PC-9 (cell line): ENCODE measurements at regions not wholly inside any gene's neighbourhood (a gene's known extent, or its start where the extent isn't known, plus 50 kb on each side); places are given as distances from the start of the nearest gene placed in this dataset.

Experiments
- BruUV-seq: library from RNA; stranded (reverse); fragments of 400-500 nt; replicated peaks from 2 replicates; lab custom pipeline; 2021; lab: Mats Ljungman, UMichigan
- CTCF ChIA-PET: fragments of 300-600 bp; sonication (Branson Sonifier 250); formaldehyde crosslinking; loops from one replicate; lab custom pipeline; 2022; ENCODE audit warnings: antibody characterized with exemption; lab: Charles Lee
- POLR2A ChIA-PET: fragments of 300-600 bp; sonication (Branson Sonifier 250); formaldehyde crosslinking; loops from one replicate; lab custom pipeline; 2022; ENCODE audit warnings: antibody characterized with exemption; ENCODE audit not compliant: unreplicated experiment; lab: Charles Lee
- DNase-seq, 2 experiments: peaks; one replicate each; pipeline versions ENCODE4 v3.0.0 to v3.0.0-alpha.2; 2015 to 2022; ENCODE audit warnings: mixed read lengths in 1 of 2
- H2AFZ ChIP-seq: fragments of 200-600 bp; sonication (generic); 2 replicates; pipeline ENCODE4 v1.8.1; 2017; ENCODE audit warnings: antibody characterized with exemption
- H3F3A ChIP-seq: fragments of 200-600 bp; sonication (generic); 2 replicates; pipeline ENCODE4 v1.8.1; 2017; ENCODE audit warnings: antibody characterized with exemption, mild to moderate bottlenecking, low read depth; ENCODE audit not compliant: insufficient read depth
- H3K27ac ChIP-seq: fragments of 200-600 bp; sonication (generic); 2 replicates; pipeline ENCODE4 v1.6.1; 2016; ENCODE audit warnings: mixed run types
- H3K27me3 ChIP-seq: fragments of 200-600 bp; sonication (generic); 2 replicates; pipeline ENCODE4 v1.6.1; 2016; ENCODE audit warnings: low read depth, mixed run types; ENCODE audit not compliant: insufficient read depth
- H3K36me3 ChIP-seq: fragments of 200-600 bp; sonication (generic); 2 replicates; pipeline ENCODE4 v1.6.1; 2016; ENCODE audit warnings: low read depth, mixed run types
- H3K4me1 ChIP-seq: fragments of 200-600 bp; sonication (generic); replicated peaks from 2 replicates; pipeline ENCODE4 v1.6.1; 2016; ENCODE audit warnings: mixed run types; ENCODE audit not compliant: insufficient read depth
- H3K4me2 ChIP-seq: fragments of 200-600 bp; sonication (generic); 2 replicates; pipeline ENCODE4 v1.6.1; 2017; ENCODE audit warnings: mixed run types
- H3K4me3 ChIP-seq: fragments of 200-600 bp; sonication (generic); 2 replicates; pipeline ENCODE4 v1.6.1; 2016; ENCODE audit warnings: mixed run types
- H3K79me2 ChIP-seq: fragments of 200-600 bp; sonication (generic); 2 replicates; pipeline ENCODE4 v1.6.1; 2017; ENCODE audit warnings: low read depth, mixed run types
- H3K9me2 ChIP-seq: fragments of 200-600 bp; sonication (generic); 2 replicates; pipeline ENCODE4 v1.8.1; 2017; ENCODE audit warnings: mild to moderate bottlenecking; ENCODE audit not compliant: insufficient read depth
- H3K9me3 ChIP-seq: fragments of 200-600 bp; sonication (generic); 2 replicates; pipeline ENCODE4 v1.8.1; 2016; ENCODE audit warnings: low read depth; ENCODE audit not compliant: insufficient read depth
- H4K20me1 ChIP-seq: fragments of 200-600 bp; sonication (generic); 2 replicates; pipeline ENCODE4 v1.8.1; 2017; ENCODE audit not compliant: insufficient read depth
- CTCF ChIP-seq: fragments of 200-600 bp; sonication (generic); conservative IDR thresholded peaks from 2 replicates; pipeline ENCODE4 v1.6.1; 2017; ENCODE audit warnings: mixed run types, antibody characterized with exemption, mild to moderate bottlenecking, moderate library complexity
- EZH2 ChIP-seq: fragments of 200-600 bp; sonication (generic); IDR thresholded peaks from 2 replicates; pipeline ENCODE4 v1.8.0; 2017; ENCODE audit warnings: antibody characterized with exemption, low read depth
- intact Hi-C: fragments of 100-400 bp; cut with micrococcal nuclease; formaldehyde crosslinking; loops from one replicate; pipeline ENCODE4 v1.10.0; 2022; ENCODE audit not compliant: unreplicated experiment

DNA sequence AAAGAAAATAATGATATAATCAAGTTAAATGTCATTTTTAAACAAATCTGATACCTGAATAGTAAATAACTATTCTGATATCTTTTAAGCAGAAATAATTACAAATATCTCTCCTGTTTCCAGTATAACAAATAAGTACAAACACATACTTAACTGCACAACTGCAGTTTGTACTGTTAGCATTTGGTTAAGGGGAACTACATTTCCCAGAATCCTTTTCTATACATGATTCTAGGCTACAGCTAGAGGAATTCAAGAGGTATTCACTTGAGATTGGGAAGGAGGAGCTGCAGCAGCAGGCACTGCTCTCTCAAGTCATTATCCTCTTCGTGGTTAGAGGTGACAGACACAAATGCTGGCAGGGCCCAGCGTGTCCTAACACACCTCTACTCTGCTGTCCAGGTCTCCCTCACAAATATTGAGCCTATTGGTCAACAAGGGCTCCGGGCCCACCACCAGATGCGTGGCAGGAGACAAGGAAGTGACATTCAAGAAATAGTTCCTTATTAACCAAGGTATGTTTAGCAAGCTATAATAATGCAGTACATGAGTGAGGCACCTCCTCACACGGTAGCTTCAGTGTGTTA lies 255.1 kb upstream of the MKLN1 start:
- DNase-seq, result no peak
- no peak overlapping the region for H2AFZ ChIP-seq
- no peak overlapping the region for H3K4me2 ChIP-seq
- intact Hi-C loops, result no loop called here
- no TSS peak for BruUV-seq
- ChIA-PET CTCF (interaction anchor here (0.5 to 0.6 kb wide), 2 partner anchors 107 to 1093 kb away, joined by 3 read pairs; no protein-coding TSS in a partner anchor), POLR2A (interaction anchor here (0.6 kb wide), 1 partner anchor 246 kb away, joined by 3 read pairs; no protein-coding TSS in a partner anchor)
- H4K20me1 ChIP-seq, result peaks cover 82% of the 10 kb centered on the region
- H3F3A ChIP-seq, result peaks cover 70% of the 10 kb centered on the region
- no peaks in the 10 kb centered on the region for H3K9me2 ChIP-seq
- H3K27ac ChIP-seq, result peak overlapping the region; percentile 0; the same call in 1 of the 2 replicates
- H3K79me2 ChIP-seq, result peaks cover 93% of the 10 kb centered on the region
- no peaks in the 10 kb centered on the region for H3K4me1 ChIP-seq
- no peak overlapping the region for H3K4me3 ChIP-seq
- peaks cover 60% of the 10 kb centered on the region for H3K36me3 ChIP-seq
- TF ChIP-seq EZH2 (no peak), CTCF (no peak)
- no peaks in the 10 kb centered on the region for H3K9me3 ChIP-seq
- H3K27me3 ChIP-seq, result no peaks in the 10 kb centered on the region

GRCh38 chr7:131074043-131074442 lies 253.6 kb upstream of the MKLN1 start:
- Histone ChIP-seq H3K4me2 (no peak overlapping the region), H3K9me2 (no peaks in the 10 kb centered on the region), H3K4me1 (no peaks in the 10 kb centered on the region), H3K27ac (no peak overlapping the region), H2AFZ (no peak overlapping the region), H4K20me1 (peaks cover 83% of the 10 kb centered on the region), H3K4me3 (no peak overlapping the region), H3K9me3 (no peaks in the 10 kb centered on the region), H3K27me3 (no peaks in the 10 kb centered on the region), H3K79me2 (peaks cover 95% of the 10 kb centered on the region), H3F3A (peaks cover 75% of the 10 kb centered on the region), H3K36me3 (peaks cover 56% of the 10 kb centered on the region)
- CTCF ChIA-PET, result no interaction called here
- POLR2A ChIA-PET, result no interaction called here
- intact Hi-C loops, result no loop called here
- DNase-seq, result no peak
- no TSS peak for BruUV-seq
- TF ChIP-seq CTCF (no peak), EZH2 (no peak)

- TF ChIP-seq EZH2, result no peak
- TF ChIP-seq CTCF, result no peak
- Histone ChIP-seq H3K27ac (no peak overlapping the region), H3K36me3 (peaks cover 58% of the 10 kb centered on the region), H2AFZ (no peak overlapping the region), H3F3A (peaks cover 75% of the 10 kb centered on the region), H4K20me1 (peaks cover 83% of the 10 kb centered on the region), H3K79me2 (peaks cover 95% of the 10 kb centered on the region), H3K4me3 (no peak overlapping the region), H3K9me3 (no peaks in the 10 kb centered on the region), H3K4me1 (no peaks in the 10 kb centered on the region), H3K27me3 (no peaks in the 10 kb centered on the region), H3K9me2 (no peaks in the 10 kb centered on the region), H3K4me2 (no peak overlapping the region)
- BruUV-seq, result no TSS peak
- DNase-seq, result no peak
- intact Hi-C loops, result no loop called here
- POLR2A ChIA-PET, result no interaction called here
- CTCF ChIA-PET, result no interaction called here
These were observed 253.1 kb upstream of the MKLN1 start for GRCh38 chr7:131074585-131074984.
